Ishikawa (cell line): ENCODE measurements at regions not wholly inside any gene's neighbourhood (a gene's known extent, or its start where the extent isn't known, plus 50 kb on each side); places are given as distances from the start of the nearest gene placed in this dataset.

Source experiments
- CEBPB ChIP-seq: IDR thresholded peaks from 2 replicates; pipeline ENCODE4 v1.6.1; 2012
- CREB1 ChIP-seq: IDR thresholded peaks from 2 replicates; pipeline ENCODE4 v1.6.1; 2012; ENCODE audit warnings: low read depth
- EGR1 ChIP-seq: IDR thresholded peaks from 2 replicates; pipeline ENCODE4 v1.6.1; 2012
- EP300 ChIP-seq: IDR thresholded peaks from 2 replicates; pipeline ENCODE4 v1.6.1; 2012; ENCODE audit warnings: borderline replicate concordance
- FOXM1 ChIP-seq: IDR thresholded peaks from 2 replicates; pipeline ENCODE4 v1.6.1; 2012; ENCODE audit warnings: low read depth, borderline replicate concordance
- MAX ChIP-seq: IDR thresholded peaks from 2 replicates; pipeline ENCODE4 v1.6.1; 2012
- NFIC ChIP-seq: IDR thresholded peaks from 2 replicates; pipeline ENCODE4 v1.6.1; 2012
- RAD21 ChIP-seq: IDR thresholded peaks from 2 replicates; pipeline ENCODE4 v1.6.1; 2012; ENCODE audit warnings: low read depth
- REST ChIP-seq: IDR thresholded peaks from 2 replicates; pipeline ENCODE4 v1.6.1; 2012; ENCODE audit warnings: low read depth, mild to moderate bottlenecking
- TAF1 ChIP-seq: IDR thresholded peaks from 2 replicates; pipeline ENCODE4 v1.6.1; 2012; ENCODE audit warnings: low read depth, mild to moderate bottlenecking
- TCF12 ChIP-seq: IDR thresholded peaks from 2 replicates; pipeline ENCODE4 v1.6.1; 2012; ENCODE audit warnings: low read depth
- TEAD4 ChIP-seq: IDR thresholded peaks from 2 replicates; pipeline ENCODE4 v1.6.1; 2012
- USF1 ChIP-seq: IDR thresholded peaks from 2 replicates; pipeline ENCODE4 v1.6.1; 2012
- YY1 ChIP-seq: IDR thresholded peaks from 2 replicates; pipeline ENCODE4 v1.6.1; 2012; ENCODE audit warnings: low read depth
- ZBTB7A ChIP-seq: IDR thresholded peaks from 2 replicates; pipeline ENCODE4 v1.6.1; 2012; ENCODE audit warnings: low read depth

GRCh38 chr1:237998581-237998980, 107.9 kb upstream of the ZP4 start:
- TF ChIP-seq TEAD4 (no peak), CREB1 (no peak), FOXM1 (no peak), TAF1 (no peak), MAX (no peak), REST (no peak), CEBPB (no peak), USF1 (no peak), EGR1 (no peak), YY1 (no peak), ZBTB7A (no peak), NFIC (no peak), TCF12 (no peak), RAD21 (no peak), EP300 (no peak)

- TF ChIP-seq EGR1, result no peak
- no peak for TF ChIP-seq YY1
- TF ChIP-seq CEBPB, result no peak
- no peak for TF ChIP-seq USF1
- no peak for TF ChIP-seq TCF12
- no peak for TF ChIP-seq NFIC
- TF ChIP-seq TEAD4, result no peak
- TF ChIP-seq MAX, result no peak
Measured at GRCh38 chr1:237983496-237983895, 92.8 kb upstream of the ZP4 start.

GRCh38 chr1:237981223-237981622, 90.5 kb upstream of the ZP4 start:
- TF ChIP-seq CREB1 (no peak), NFIC (no peak), USF1 (no peak), TCF12 (no peak), REST (no peak), ZBTB7A (no peak), FOXM1 (no peak)

GRCh38 chr1:237976331-237976730, 85.6 kb upstream of the ZP4 start:
- no peak for TF ChIP-seq CREB1
- TF ChIP-seq NFIC, result no peak
- TF ChIP-seq TCF12, result no peak
- TF ChIP-seq TAF1, result no peak
- no peak for TF ChIP-seq MAX
- TF ChIP-seq EP300, result no peak
- no peak for TF ChIP-seq CEBPB
- TF ChIP-seq YY1, result no peak
- TF ChIP-seq USF1, result no peak
- TF ChIP-seq TEAD4, result no peak

- TF ChIP-seq REST (no peak), CREB1 (no peak), TCF12 (no peak), FOXM1 (no peak), ZBTB7A (no peak), EGR1 (no peak), RAD21 (no peak), TEAD4 (no peak)
Measured at GRCh38 chr1:237975903-237976302, 85.2 kb upstream of the ZP4 start.
